Memory B cell (primary cell): ENCODE measurements at regions not wholly inside any gene's neighbourhood (a gene's known extent, or its start where the extent isn't known, plus 50 kb on each side); places are given as distances from the start of the nearest gene placed in this dataset.
"Not testable (repeated sequence)": the region's sequence is repeated elsewhere in the genome, so short reads cannot be mapped to it uniquely, and the experiment has no call there.

Experiments
- ATAC-seq: fragments of 150-1000 bp; cut with Tn5 transposase; 2 replicates; pipeline ENCODE4 v1.10.0; 2021; ENCODE audit warnings: low read depth, mild to moderate bottlenecking, moderate library complexity
- DNase-seq, 2 donors: peaks; one replicate each; pipeline ENCODE4 v3.0.0; 2022; ENCODE audit warnings: low spot score in 2 of 2
- H3K27ac Mint-ChIP-seq: one replicate; pipeline ENCODE4 v1.8.0; 2022; ENCODE audit warnings: mild to moderate bottlenecking, moderate library complexity, mixed read lengths
- H3K27me3 Mint-ChIP-seq: one replicate; pipeline ENCODE4 v1.8.0; 2022; ENCODE audit warnings: mixed read lengths
- H3K36me3 Mint-ChIP-seq: one replicate; pipeline ENCODE4 v1.8.0; 2022; ENCODE audit warnings: mild to moderate bottlenecking, mixed read lengths
- H3K4me1 Mint-ChIP-seq: one replicate; pipeline ENCODE4 v1.8.0; 2022; ENCODE audit warnings: mixed read lengths
- H3K4me3 Mint-ChIP-seq: one replicate; pipeline ENCODE4 v1.8.0; 2022; ENCODE audit warnings: mild to moderate bottlenecking, moderate library complexity, mixed read lengths
- H3K9me3 Mint-ChIP-seq: one replicate; pipeline ENCODE4 v1.8.0; 2022; ENCODE audit warnings: mixed read lengths

- no peak overlapping the region for H3K27ac Mint-ChIP-seq
- no peak for ATAC-seq
- H3K36me3 Mint-ChIP-seq, result no peaks in the 10 kb centered on the region
- no peaks in the 10 kb centered on the region for H3K27me3 Mint-ChIP-seq
- H3K9me3 Mint-ChIP-seq, result peaks cover 2% of the 10 kb centered on the region
- DNase-seq, result no peak
- H3K4me1 Mint-ChIP-seq, result peaks cover 4% of the 10 kb centered on the region
- no peak overlapping the region for H3K4me3 Mint-ChIP-seq
Measured at GRCh38 chr13:38093425-38093824, 223.9 kb upstream of the TRPC4 start.

DNA sequence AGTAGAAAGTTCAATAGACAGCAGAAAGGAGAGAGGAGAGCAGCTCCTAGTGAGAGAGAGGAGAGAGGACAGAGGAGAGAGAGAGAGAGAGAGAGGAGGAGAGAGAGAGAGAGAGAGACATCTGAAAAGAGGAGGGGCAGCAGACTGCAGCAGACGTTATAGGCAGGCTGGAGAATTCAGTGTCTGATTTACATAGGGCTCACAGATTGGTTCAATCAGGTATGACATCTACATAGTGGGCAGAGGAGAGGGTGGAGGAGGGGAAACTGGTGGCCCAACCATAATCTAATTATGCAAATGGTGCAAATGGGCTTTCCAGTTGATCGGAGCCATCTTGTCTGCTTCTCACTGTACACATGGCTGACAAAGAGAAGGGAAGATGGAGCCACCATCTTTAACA lies 221.3 kb upstream of the TRPC4 start:
- peaks cover 4% of the 10 kb centered on the region for H3K9me3 Mint-ChIP-seq
- H3K4me3 Mint-ChIP-seq, result no peak overlapping the region
- no peaks in the 10 kb centered on the region for H3K27me3 Mint-ChIP-seq
- peaks cover 2% of the 10 kb centered on the region for H3K36me3 Mint-ChIP-seq
- no peak for ATAC-seq
- H3K27ac Mint-ChIP-seq, result no peak overlapping the region
- peaks cover 4% of the 10 kb centered on the region for H3K4me1 Mint-ChIP-seq
- no peak for DNase-seq

- no peak for DNase-seq
- no peaks in the 10 kb centered on the region for H3K27me3 Mint-ChIP-seq
- H3K9me3 Mint-ChIP-seq, result peaks cover 14% of the 10 kb centered on the region
- H3K27ac Mint-ChIP-seq, result no peak overlapping the region
- no peak for ATAC-seq
- H3K4me3 Mint-ChIP-seq, result no peak overlapping the region
- H3K4me1 Mint-ChIP-seq, result peaks cover 4% of the 10 kb centered on the region
- peaks cover 5% of the 10 kb centered on the region for H3K36me3 Mint-ChIP-seq
Measured at GRCh38 chr13:38086721-38087120, 217.1 kb upstream of the TRPC4 start.

GRCh38 chr13:38086013-38086412 lies 216.4 kb upstream of the TRPC4 start:
- H3K4me1 Mint-ChIP-seq, result peaks cover 4% of the 10 kb centered on the region
- H3K36me3 Mint-ChIP-seq, result peaks cover 6% of the 10 kb centered on the region
- peaks cover 19% of the 10 kb centered on the region for H3K9me3 Mint-ChIP-seq
- H3K27ac Mint-ChIP-seq, result no peak overlapping the region
- H3K4me3 Mint-ChIP-seq, result no peak overlapping the region
- no peaks in the 10 kb centered on the region for H3K27me3 Mint-ChIP-seq
- no peak for ATAC-seq
- DNase-seq, result no peak

GRCh38 chr13:38073931-38074330 lies 204.4 kb upstream of the TRPC4 start:
- no peak overlapping the region for H3K27ac Mint-ChIP-seq
- peaks cover 2% of the 10 kb centered on the region for H3K27me3 Mint-ChIP-seq
- no peak overlapping the region for H3K4me3 Mint-ChIP-seq
- DNase-seq (no peak), ATAC-seq (no peak)
- peaks cover 2% of the 10 kb centered on the region for H3K9me3 Mint-ChIP-seq
- no peaks in the 10 kb centered on the region for H3K36me3 Mint-ChIP-seq
- no peaks in the 10 kb centered on the region for H3K4me1 Mint-ChIP-seq

GRCh38 chr13:38072696-38073095 lies 203.1 kb upstream of the TRPC4 start:
- ATAC-seq (no peak), DNase-seq (no peak)
- peaks cover 7% of the 10 kb centered on the region for H3K9me3 Mint-ChIP-seq
- H3K27ac Mint-ChIP-seq, result no peak overlapping the region
- H3K4me1 Mint-ChIP-seq, result no peaks in the 10 kb centered on the region
- peaks cover 2% of the 10 kb centered on the region for H3K27me3 Mint-ChIP-seq
- no peaks in the 10 kb centered on the region for H3K36me3 Mint-ChIP-seq
- no peak overlapping the region for H3K4me3 Mint-ChIP-seq

DNA sequence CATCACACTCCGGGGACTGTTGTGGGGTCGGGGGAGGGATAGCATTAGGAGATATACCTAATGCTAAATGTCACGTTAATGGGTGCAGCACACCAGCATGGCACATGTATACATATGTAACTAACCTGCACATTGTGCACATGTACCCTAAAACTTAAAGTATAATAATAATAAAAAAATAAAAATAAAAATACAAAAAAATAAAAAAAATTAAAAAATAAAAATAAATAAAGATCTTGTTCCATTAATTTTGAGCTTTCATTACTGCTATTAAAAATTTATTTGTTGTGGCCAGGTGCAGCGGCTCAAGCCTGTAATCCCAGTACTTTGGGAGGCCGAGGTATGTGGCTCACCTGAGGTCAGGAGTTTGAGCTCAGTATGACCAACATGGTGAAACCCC lies 201.8 kb upstream of the TRPC4 start:
- not testable (repeated sequence) for H3K27me3 Mint-ChIP-seq, DNase-seq, H3K27ac Mint-ChIP-seq, H3K4me1 Mint-ChIP-seq, H3K36me3 Mint-ChIP-seq, ATAC-seq, H3K4me3 Mint-ChIP-seq
- peaks cover 10% of the 10 kb centered on the region for H3K9me3 Mint-ChIP-seq

GRCh38 chr13:38053896-38054295 lies 184.3 kb upstream of the TRPC4 start:
- Mint-ChIP-seq H3K4me3 (no peak overlapping the region), H3K9me3 (no peaks in the 10 kb centered on the region), H3K4me1 (peaks cover 2% of the 10 kb centered on the region), H3K27ac (no peak overlapping the region), H3K36me3 (no peaks in the 10 kb centered on the region), H3K27me3 (no peaks in the 10 kb centered on the region)
- ATAC-seq, result no peak
- no peak for DNase-seq

DNA sequence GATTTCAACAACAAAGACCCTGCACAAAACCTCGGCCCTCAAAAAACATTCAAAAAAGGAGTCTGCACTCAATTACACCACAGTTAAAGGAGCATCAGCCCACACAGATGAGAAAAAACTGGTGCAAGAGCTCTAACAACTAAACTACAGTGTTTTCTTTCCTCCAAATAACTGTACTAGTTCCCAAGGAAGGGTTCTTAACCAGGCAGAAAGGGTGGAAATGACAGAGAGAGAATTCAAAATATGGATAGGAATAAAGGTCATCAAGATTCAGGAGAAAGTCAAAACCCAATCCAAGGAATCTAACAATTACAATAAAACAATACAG lies 176.4 kb upstream of the TRPC4 start:
- peaks cover 6% of the 10 kb centered on the region for H3K36me3 Mint-ChIP-seq
- DNase-seq (no peak), ATAC-seq (no peak)
- no peaks in the 10 kb centered on the region for H3K27me3 Mint-ChIP-seq
- H3K4me1 Mint-ChIP-seq, result peaks cover 2% of the 10 kb centered on the region
- H3K27ac Mint-ChIP-seq, result no peak overlapping the region
- no peak overlapping the region for H3K4me3 Mint-ChIP-seq
- H3K9me3 Mint-ChIP-seq, result peaks cover 2% of the 10 kb centered on the region

GRCh38 chr13:38045278-38046048 lies 175.9 kb upstream of the TRPC4 start:
- no peaks in the 10 kb centered on the region for H3K4me1 Mint-ChIP-seq
- no peaks in the 10 kb centered on the region for H3K27me3 Mint-ChIP-seq
- no peak for DNase-seq
- no peak for ATAC-seq
- H3K36me3 Mint-ChIP-seq, result peaks cover 6% of the 10 kb centered on the region
- no peak overlapping the region for H3K27ac Mint-ChIP-seq
- peaks cover 2% of the 10 kb centered on the region for H3K9me3 Mint-ChIP-seq
- H3K4me3 Mint-ChIP-seq, result no peak overlapping the region

GRCh38 chr13:38044067-38044466 lies 174.5 kb upstream of the TRPC4 start:
- ATAC-seq (no peak), DNase-seq (no peak)
- H3K27ac Mint-ChIP-seq, result no peak overlapping the region
- no peaks in the 10 kb centered on the region for H3K4me1 Mint-ChIP-seq
- H3K36me3 Mint-ChIP-seq, result peaks cover 6% of the 10 kb centered on the region
- no peak overlapping the region for H3K4me3 Mint-ChIP-seq
- H3K27me3 Mint-ChIP-seq, result no peaks in the 10 kb centered on the region
- H3K9me3 Mint-ChIP-seq, result peaks cover 2% of the 10 kb centered on the region

DNA sequence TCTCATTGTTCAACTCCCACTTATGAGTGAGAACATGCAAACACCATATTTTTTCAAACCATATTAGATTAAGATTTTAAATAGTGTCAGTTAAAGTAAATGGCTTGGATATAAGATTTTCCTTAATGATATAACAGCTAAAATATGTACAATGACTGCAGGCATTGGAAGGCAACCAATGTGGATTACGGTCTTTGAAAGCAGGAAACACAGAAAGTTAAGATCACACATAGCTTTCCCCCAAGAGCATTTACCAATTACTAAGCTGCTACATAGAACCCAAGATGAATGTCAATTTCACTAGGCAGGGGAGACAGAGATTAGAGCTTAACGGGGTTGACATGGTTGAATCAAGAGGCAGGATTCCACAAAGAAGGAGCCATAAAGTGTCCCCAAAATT lies 173.2 kb upstream of the TRPC4 start:
- peaks cover 5% of the 10 kb centered on the region for H3K36me3 Mint-ChIP-seq
- DNase-seq, result no peak
- peaks cover 2% of the 10 kb centered on the region for H3K9me3 Mint-ChIP-seq
- no peaks in the 10 kb centered on the region for H3K4me1 Mint-ChIP-seq
- no peak overlapping the region for H3K27ac Mint-ChIP-seq
- no peak for ATAC-seq
- H3K27me3 Mint-ChIP-seq, result no peaks in the 10 kb centered on the region
- H3K4me3 Mint-ChIP-seq, result no peak overlapping the region

- Mint-ChIP-seq H3K4me1 (no peaks in the 10 kb centered on the region), H3K4me3 (no peak overlapping the region), H3K9me3 (peaks cover 11% of the 10 kb centered on the region), H3K27me3 (no peaks in the 10 kb centered on the region), H3K36me3 (no peaks in the 10 kb centered on the region), H3K27ac (no peak overlapping the region)
- ATAC-seq (no peak), DNase-seq (no peak)
Measured at GRCh38 chr13:38024431-38024830, 154.9 kb upstream of the TRPC4 start.

- Mint-ChIP-seq H3K36me3 (no peaks in the 10 kb centered on the region), H3K9me3 (peaks cover 14% of the 10 kb centered on the region), H3K27me3 (no peaks in the 10 kb centered on the region), H3K4me3 (no peak overlapping the region), H3K4me1 (no peaks in the 10 kb centered on the region), H3K27ac (no peak overlapping the region)
- ATAC-seq (no peak), DNase-seq (no peak)
Measured at GRCh38 chr13:38017320-38017719, 147.7 kb upstream of the TRPC4 start.

DNA sequence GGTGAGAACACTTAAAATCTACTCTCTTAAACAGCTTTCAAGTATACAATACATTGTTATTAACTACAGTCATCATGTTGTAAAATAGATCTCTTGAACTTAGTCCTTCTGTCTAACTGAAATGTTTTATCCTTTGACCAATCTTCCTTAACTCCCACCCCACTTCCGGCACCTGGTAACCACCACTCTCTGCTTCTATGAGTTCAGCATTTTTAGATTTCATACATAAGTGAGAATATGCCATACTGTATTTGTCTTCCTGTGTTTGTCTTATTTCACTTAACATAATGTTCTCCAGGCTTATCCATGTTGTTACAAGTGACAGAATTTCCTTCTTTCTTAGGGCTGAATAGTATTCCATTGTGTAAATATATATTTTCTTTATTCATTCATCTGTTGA lies 144.1 kb upstream of the TRPC4 start:
- H3K9me3 Mint-ChIP-seq, result peaks cover 3% of the 10 kb centered on the region
- no peaks in the 10 kb centered on the region for H3K36me3 Mint-ChIP-seq
- no peak for ATAC-seq
- H3K4me3 Mint-ChIP-seq, result no peak overlapping the region
- H3K4me1 Mint-ChIP-seq, result no peaks in the 10 kb centered on the region
- DNase-seq, result no peak
- no peaks in the 10 kb centered on the region for H3K27me3 Mint-ChIP-seq
- H3K27ac Mint-ChIP-seq, result no peak overlapping the region
